ENCODE measurements at regions not wholly inside any gene's neighbourhood (a gene's known extent, or its start where the extent isn't known, plus 50 kb on each side); places are given as distances from the start of the nearest gene placed in this dataset.
"Not testable (repeated sequence)": the region's sequence is repeated elsewhere in the genome, so short reads cannot be mapped to it uniquely, and the experiment has no call there.

DNA sequence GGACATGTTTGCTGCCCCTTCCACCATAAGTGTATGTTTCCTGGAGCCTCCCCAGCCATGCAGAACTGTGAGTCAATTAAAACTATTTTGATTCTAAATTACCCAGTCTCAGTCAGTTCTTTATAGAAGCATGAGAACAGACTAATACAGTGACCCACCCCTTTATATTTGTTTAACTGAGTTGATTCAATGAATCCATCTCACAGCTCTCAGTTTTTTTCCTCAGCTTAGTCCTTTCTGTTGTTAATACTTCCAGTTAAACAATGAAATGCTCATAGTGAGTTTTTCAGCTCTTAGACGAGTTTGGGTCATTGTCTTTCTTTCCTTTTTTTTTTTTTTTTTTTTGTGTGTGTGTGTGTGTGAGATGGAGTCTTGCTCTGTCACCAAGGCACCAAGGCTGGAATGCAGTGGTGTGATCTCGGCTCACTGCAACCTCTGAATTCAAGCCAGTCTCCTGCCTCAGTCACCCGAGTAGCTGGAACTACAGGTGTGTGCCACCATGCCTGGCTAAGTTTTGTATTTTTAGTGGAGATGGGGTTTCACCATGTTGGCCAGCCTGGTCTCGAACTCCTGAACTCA is 627.4 kb downstream of the SPATA31A7 start:
- not testable (repeated sequence) for H3K36me3 Mint-ChIP-seq

DNA sequence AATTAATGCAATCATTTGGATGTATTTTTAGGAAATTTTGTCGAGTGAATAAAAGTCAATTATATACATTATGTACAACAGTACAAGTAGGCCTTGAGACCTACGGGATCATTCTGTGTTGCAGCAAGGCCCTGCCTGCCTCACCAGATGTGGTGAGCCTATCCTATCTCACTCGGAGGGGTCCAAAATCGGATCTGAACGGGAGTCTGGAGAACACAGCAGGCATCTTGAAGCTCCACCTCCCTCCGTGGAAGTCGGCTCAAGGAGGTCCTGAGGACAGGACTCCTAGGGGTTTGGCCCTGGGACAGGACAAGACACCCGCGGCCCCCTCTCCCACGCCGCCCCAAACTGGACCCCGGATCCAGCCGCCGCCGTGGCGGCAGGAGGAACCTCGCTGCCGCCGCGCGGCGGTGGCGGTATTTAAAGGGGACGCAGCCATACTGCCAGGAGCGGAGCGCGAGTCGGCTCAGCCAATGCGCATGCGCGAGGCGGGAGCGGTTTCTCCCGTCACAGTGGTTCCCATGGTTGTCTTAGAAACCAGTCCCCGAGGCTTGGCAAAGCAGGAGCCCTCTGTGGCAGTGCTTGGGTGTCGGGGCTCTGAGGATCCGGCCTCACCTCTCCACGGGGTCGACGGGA is 663.9 kb downstream of the SPATA31A7 start:
- H3K27ac Mint-ChIP-seq, H3K4me1 Mint-ChIP-seq, H3K36me3 Mint-ChIP-seq, H3K4me3 Mint-ChIP-seq, H3K9me3 Mint-ChIP-seq, H3K27me3 Mint-ChIP-seq: not testable (repeated sequence)
- DNase-seq = peak; percentile 89

More for the DNA sequence above, 627.4 kb downstream of the SPATA31A7 start:
- not testable (repeated sequence) for H3K4me3 Mint-ChIP-seq, DNase-seq, H3K27ac Mint-ChIP-seq, H3K4me1 Mint-ChIP-seq, H3K27me3 Mint-ChIP-seq, H3K9me3 Mint-ChIP-seq

DNA sequence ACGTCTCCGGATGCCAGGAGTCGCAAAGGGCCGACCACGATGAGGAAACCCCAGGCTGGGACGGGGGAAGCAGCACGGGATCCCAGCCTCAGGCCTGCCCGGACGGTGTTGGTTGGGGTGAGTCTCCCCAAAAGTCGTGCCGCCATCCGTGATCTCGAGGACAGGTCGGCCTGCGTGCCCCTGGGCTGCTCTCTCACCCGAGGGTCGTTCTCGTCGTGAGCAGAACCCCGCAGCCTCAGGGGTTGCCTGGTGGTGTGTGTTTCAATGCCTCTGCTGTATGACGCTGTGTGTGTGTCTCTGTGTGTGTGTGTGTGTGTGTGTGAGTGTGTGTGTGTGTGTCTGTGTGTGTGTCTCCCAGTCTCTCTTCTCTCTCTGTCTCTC is 664.4 kb downstream of the SPATA31A7 start:
- H3K9me3 Mint-ChIP-seq, H3K27me3 Mint-ChIP-seq, H3K27ac Mint-ChIP-seq, H3K4me1 Mint-ChIP-seq, DNase-seq, H3K36me3 Mint-ChIP-seq: not testable (repeated sequence)
- H3K4me3 Mint-ChIP-seq = peak overlapping the region; percentile 29

DNA sequence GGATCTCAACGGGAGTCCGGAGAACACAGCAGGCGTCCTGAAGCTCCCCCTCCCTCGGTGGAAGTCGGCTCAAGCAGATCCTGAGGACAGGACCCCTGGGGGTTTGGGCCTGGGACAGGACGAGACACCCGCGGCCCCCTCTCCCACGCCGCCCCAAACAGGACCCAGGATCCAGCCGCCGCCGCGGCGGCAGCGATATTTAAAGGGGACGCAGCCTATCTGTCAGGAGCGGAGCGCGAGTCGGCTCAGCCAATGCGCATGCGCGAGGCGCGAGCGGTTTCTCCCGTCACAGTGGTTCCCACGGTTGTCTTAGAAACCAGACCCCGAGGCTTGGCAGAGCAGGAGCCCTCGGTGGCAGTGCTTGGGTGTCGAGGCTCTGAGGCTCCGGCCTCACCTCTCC is 666.4 kb downstream of the SPATA31A7 start:
- not testable (repeated sequence) for H3K4me1 Mint-ChIP-seq, H3K27ac Mint-ChIP-seq, DNase-seq, H3K9me3 Mint-ChIP-seq, H3K27me3 Mint-ChIP-seq, H3K36me3 Mint-ChIP-seq, H3K4me3 Mint-ChIP-seq

DNA sequence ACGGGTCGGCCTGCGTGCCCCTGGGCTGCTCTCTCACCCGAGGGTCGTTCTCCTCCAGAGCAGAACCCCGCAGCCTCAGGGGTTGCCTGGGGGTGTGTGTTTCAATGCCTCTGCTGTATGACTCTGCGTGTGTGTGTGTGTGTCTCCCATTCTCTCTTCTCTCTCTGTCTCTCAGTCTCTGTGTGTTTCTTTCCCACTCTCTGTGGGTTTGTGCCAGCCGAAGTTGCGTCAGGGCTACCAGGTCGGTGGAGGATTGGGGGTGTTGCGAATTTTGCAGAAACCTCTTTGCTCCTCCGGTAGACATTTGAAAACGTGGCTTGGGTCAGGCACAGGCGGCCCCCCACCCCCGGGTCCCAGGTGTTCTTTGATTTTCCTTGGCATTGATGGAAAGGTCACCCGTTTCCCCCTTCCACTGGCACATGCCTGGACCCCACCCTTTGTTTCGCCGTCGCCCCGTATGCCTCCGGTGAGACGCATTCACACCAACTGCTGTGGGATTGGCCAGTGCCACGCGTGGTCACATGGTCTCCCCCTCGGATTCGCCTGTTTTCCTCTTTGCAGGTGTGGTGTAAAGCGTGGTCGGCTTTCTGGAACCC is 667.1 kb downstream of the SPATA31A7 start:
- not testable (repeated sequence) for H3K36me3 Mint-ChIP-seq, H3K9me3 Mint-ChIP-seq, H3K4me1 Mint-ChIP-seq, H3K27ac Mint-ChIP-seq, H3K27me3 Mint-ChIP-seq, H3K4me3 Mint-ChIP-seq
- peak; percentile 0 for DNase-seq

DNA sequence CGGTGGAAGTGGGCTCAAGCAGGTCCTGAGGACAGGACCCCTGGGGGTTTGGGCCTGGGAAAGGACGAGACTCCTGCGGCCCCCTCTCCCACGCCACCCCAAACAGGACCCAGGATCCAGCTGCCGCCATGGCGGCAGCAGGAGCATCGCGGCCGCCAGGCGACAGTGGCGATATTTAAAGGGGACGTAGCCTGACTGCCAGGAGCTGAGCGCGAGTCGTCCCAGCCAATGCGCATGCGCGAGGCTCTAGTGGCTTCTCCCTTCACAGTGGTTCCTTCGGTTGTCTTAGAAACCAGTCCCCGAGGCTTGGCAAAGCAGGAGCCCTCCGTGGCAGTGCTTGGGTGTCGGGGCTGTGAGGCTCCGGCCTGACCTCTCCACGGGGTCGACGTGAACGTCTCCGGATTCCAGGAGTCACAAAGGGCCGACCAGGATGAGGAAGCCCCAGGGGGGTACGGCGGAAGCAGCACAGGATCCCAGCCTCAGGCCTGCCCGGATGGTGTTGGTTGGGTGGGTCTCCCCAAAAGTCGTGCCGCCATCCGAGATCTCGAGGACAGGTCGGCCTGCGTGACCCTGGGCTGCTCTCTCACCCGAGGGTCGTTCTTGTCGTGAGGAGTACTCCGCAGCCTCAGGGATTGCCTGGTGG is 668.0 kb downstream of the SPATA31A7 start:
- H3K4me3 Mint-ChIP-seq, H3K27me3 Mint-ChIP-seq, DNase-seq, H3K4me1 Mint-ChIP-seq, H3K36me3 Mint-ChIP-seq, H3K27ac Mint-ChIP-seq, H3K9me3 Mint-ChIP-seq: not testable (repeated sequence)

DNA sequence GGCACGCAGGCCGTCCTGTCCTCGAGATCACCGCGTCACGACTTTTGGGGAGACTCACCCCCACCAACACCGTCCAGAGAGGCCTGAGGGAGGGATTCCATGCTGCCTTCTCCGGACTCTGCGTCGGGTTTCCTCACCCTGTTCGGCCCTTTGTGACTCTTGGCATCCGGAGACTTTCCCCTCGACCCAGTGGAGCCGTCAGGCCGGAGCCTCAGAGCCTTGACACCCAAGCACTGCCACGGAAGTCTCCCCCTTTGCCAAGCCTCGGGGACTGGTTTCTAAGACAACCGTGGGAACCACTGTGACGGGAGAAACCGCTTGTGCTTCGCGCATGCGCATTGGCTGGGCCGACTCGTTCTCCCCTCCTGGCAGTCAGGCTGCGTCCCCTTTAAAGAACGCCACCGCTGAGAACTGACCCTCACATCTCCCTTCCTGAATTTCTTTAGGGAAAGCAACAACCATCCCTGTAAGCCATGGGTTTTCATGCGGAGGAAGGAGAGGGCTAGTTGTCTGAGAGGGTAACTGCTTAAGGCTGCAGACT is 672.7 kb downstream of the SPATA31A7 start:
- DNase-seq = peak; percentile 68
- H3K9me3 Mint-ChIP-seq, H3K27me3 Mint-ChIP-seq, H3K27ac Mint-ChIP-seq, H3K36me3 Mint-ChIP-seq, H3K4me3 Mint-ChIP-seq, H3K4me1 Mint-ChIP-seq: not testable (repeated sequence)

DNA sequence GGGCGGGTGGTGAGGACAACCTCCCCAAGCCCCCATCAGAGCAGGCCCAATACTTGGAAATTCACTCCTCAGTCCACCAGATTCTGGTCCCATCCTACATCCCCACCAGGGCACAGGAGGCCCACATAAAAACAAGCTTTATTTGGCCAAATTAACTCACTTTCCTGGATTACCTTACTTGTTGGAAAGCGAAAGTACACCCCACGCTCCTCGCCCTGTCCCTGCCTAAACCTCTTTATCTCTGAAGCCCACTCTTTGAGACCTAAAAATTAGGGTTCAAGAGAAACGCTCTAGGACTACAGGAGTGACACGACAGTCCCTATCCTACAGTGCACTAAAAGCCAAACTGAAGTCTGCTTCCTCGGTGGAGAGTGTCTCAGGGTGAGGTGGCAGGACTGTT is 674.6 kb downstream of the SPATA31A7 start:
- not testable (repeated sequence) for H3K4me1 Mint-ChIP-seq, DNase-seq, H3K9me3 Mint-ChIP-seq, H3K4me3 Mint-ChIP-seq, H3K27ac Mint-ChIP-seq, H3K27me3 Mint-ChIP-seq, H3K36me3 Mint-ChIP-seq

DNA sequence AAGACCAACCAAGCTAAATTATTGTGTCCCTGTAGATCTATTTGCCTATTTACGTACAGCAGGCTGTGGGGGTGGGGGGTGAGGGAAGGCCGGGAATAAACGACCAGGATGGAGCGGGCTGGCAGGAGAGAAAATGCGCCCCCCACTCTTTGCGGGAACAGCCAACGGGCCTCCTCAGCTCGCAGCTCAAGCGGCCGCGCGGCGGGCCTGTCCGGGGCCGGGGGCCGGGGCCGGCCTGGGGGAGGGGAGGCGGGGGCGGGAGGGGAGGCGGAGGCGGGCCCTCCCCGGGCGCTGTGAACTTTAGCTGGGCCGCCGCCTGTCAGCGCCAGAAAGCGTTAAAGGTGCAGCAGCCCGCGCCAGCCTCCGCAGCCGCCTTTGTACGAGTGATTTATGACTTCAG is 679.1 kb downstream of the SPATA31A7 start:
- not testable (repeated sequence) for H3K9me3 Mint-ChIP-seq, H3K27me3 Mint-ChIP-seq, H3K36me3 Mint-ChIP-seq, H3K27ac Mint-ChIP-seq, H3K4me1 Mint-ChIP-seq, DNase-seq
- H3K4me3 Mint-ChIP-seq = peak overlapping the region; percentile 29

DNA sequence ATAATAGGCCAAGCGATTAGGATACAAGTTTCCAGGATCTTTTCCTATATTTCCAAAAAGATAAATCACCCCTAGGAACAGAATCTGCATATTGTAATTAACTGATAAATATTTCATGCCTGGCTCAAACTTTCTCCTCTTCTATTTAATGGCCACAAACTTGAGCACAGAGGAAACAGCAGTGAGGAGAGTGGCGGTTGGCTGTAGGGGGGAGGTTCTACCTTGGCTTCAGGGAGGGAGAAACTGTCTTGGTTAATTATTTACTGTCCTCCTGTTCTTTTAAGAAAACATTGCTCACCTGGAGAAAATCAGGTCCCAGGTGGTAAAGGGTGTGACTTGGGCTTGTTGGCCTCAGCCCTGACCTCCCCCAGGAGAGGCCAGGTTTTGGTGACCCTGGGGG is 682.5 kb downstream of the SPATA31A7 start:
- not testable (repeated sequence) for H3K4me1 Mint-ChIP-seq, H3K27me3 Mint-ChIP-seq

More for the DNA sequence above, 682.5 kb downstream of the SPATA31A7 start:
- not testable (repeated sequence) for DNase-seq, H3K9me3 Mint-ChIP-seq, H3K27ac Mint-ChIP-seq, H3K36me3 Mint-ChIP-seq, H3K4me3 Mint-ChIP-seq
